Breast epithelium (tissue), 4 donors: ENCODE measurements at regions not wholly inside any gene's neighbourhood (a gene's known extent, or its start where the extent isn't known, plus 50 kb on each side); places are given as distances from the start of the nearest gene placed in this dataset.

Experiments used
- DNase-seq, 2 donors: peaks; one replicate each; pipeline ENCODE4 v3.0.0-alpha.2; 2019; ENCODE audit warnings: low spot score in 2 of 2
- H3K27ac ChIP-seq, 2 donors: fragments of 200-600 bp; sonication (generic) in 1 of 2; one replicate each; pipeline ENCODE4 v1.5.1; 2016 to 2019; ENCODE audit warnings: mild to moderate bottlenecking in 1 of 2
- H3K27me3 ChIP-seq, 2 donors: fragments of 200-600 bp; sonication (generic) in 1 of 2; one replicate each; pipeline versions ENCODE4 v1.5.1 to v1.6.0; 2017 to 2019; ENCODE audit warnings: control low read depth in 1 of 2, mild to moderate bottlenecking in 1 of 2
- H3K36me3 ChIP-seq: fragments of 200-600 bp; one replicate; pipeline ENCODE4 v1.5.1; 2019
- H3K4me1 ChIP-seq, 2 donors: fragments of 200-600 bp; sonication (generic); one replicate each; pipeline ENCODE4 v1.5.1; 2016 to 2019; ENCODE audit warnings: control low read depth in 1 of 2
- H3K4me3 ChIP-seq, 3 donors: fragments of 200-600 bp; sonication (generic); 1 replicate in 2 of 3; 2 replicates in 1 of 3; pipeline ENCODE4 v1.5.1; 2016 to 2019; ENCODE audit warnings: mild to moderate bottlenecking in 3 of 3, moderate library complexity in 2 of 3
- H3K9me3 ChIP-seq, 2 donors: fragments of 200-600 bp; sonication (generic) in 1 of 2; one replicate each; pipeline ENCODE4 v1.5.1; 2016 to 2019; ENCODE audit warnings: control low read depth in 1 of 2
- POLR2A ChIP-seq: fragments of 450-650 bp; IDR thresholded peaks from one replicate; pipeline ENCODE4 v1.6.1; 2016; ENCODE audit warnings: antibody characterized with exemption, mild to moderate bottlenecking, moderate library complexity
- POLR2AphosphoS5 ChIP-seq, 3 donors: sonication (generic); formaldehyde crosslinking; IDR thresholded peaks; one replicate each; pipeline ENCODE4 v1.6.1; 2017; ENCODE audit warnings: antibody characterized with exemption in 3 of 3
- intact Hi-C: fragments of 100-400 bp; cut with DNase I; formaldehyde crosslinking; loops from one replicate; pipeline ENCODE4 v1.15.1; 2023; ENCODE audit warnings: low total_unique reads
- TF ChIP-seq, protein P1 (sequence below), 3 donors: fragments of 450-650 bp; IDR thresholded peaks; one replicate each; pipeline ENCODE4 v1.5.1; 2016 to 2017; ENCODE audit warnings: antibody characterized with exemption in 3 of 3, mild to moderate bottlenecking in 3 of 3, moderate library complexity in 3 of 3

DNA sequence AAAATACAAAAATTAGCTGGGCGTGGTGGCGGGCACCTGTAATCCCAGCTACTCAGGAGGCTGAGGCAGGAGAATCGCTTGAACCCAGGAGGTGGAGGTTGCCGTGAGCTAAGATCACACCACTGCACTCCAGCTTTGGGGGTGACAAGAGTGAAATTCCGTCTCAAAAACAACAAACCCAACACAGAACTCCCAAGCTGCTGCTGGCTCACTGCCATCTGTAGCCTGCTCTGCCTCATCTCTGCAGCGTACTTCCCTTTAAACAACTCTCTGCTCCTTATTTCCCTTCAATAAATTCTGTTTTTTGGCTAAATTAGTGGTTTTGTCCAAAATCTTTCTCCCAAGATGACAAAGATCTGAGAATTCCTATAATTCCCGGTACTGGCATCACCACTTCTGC lies 189.2 kb upstream of the GALNT17 start:
- Histone ChIP-seq H3K9me3 (peaks cover 0 to under 1% of the 10 kb centered on the region in 2 donors), H3K27me3 (no peaks in the 10 kb centered on the region), H3K27ac (no peak overlapping the region), H3K36me3 (no peaks in the 10 kb centered on the region), H3K4me3 (no peak overlapping the region), H3K4me1 (no peaks in the 10 kb centered on the region)
- no peak for DNase-seq
- TF ChIP-seq POLR2A (no peak), POLR2AphosphoS5 (IDR thresholded peaks at IDR 0.05) (no peak)
- TF ChIP-seq, protein P1, sequence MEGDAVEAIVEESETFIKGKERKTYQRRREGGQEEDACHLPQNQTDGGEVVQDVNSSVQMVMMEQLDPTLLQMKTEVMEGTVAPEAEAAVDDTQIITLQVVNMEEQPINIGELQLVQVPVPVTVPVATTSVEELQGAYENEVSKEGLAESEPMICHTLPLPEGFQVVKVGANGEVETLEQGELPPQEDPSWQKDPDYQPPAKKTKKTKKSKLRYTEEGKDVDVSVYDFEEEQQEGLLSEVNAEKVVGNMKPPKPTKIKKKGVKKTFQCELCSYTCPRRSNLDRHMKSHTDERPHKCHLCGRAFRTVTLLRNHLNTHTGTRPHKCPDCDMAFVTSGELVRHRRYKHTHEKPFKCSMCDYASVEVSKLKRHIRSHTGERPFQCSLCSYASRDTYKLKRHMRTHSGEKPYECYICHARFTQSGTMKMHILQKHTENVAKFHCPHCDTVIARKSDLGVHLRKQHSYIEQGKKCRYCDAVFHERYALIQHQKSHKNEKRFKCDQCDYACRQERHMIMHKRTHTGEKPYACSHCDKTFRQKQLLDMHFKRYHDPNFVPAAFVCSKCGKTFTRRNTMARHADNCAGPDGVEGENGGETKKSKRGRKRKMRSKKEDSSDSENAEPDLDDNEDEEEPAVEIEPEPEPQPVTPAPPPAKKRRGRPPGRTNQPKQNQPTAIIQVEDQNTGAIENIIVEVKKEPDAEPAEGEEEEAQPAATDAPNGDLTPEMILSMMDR (IDR thresholded peaks at IDR 0.05) = no peak
- intact Hi-C loops = no loop called here

DNA sequence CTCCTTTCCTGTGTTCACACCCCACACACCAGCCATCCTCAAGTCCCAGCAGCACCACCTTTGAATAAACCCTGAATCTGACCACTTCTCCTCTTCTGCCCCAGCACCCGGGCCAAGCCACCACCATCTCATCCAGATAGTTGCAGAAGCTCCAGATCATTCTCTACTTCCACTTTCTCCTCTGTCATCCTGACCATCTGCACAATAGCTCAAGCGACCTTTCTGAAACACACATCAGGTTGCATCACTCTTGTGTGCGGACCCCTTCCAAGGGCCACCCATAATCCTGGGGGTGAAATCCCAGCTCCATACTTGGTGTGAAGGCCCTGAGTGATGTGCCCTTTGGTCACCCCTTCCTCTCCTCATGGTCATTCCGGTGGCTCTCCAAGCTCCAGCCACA lies 187.4 kb upstream of the GALNT17 start:
- intact Hi-C loops = no loop called here
- Histone ChIP-seq H3K4me1 (no peaks in the 10 kb centered on the region), H3K36me3 (no peaks in the 10 kb centered on the region), H3K27ac (no peak overlapping the region), H3K27me3 (no peaks in the 10 kb centered on the region), H3K4me3 (no peak overlapping the region), H3K9me3 (peaks cover 0 to 10% of the 10 kb centered on the region in 2 donors)
- no peak for DNase-seq
- TF ChIP-seq POLR2A (no peak), POLR2AphosphoS5 (IDR thresholded peaks at IDR 0.05) (no peak)
- TF ChIP-seq, protein P1 (IDR thresholded peaks at IDR 0.05) = no peak

- H3K4me1 ChIP-seq = no peaks in the 10 kb centered on the region
- intact Hi-C loops = no loop called here
- no peak for TF ChIP-seq POLR2A
- TF ChIP-seq POLR2AphosphoS5 (IDR thresholded peaks at IDR 0.05) = no peak
- TF ChIP-seq, protein P1 (IDR thresholded peaks at IDR 0.05) = no peak
- no peak overlapping the region for H3K4me3 ChIP-seq
- H3K27ac ChIP-seq = no peak overlapping the region
- no peaks in the 10 kb centered on the region for H3K36me3 ChIP-seq
- no peaks in the 10 kb centered on the region for H3K27me3 ChIP-seq
- no peak for DNase-seq
- H3K9me3 ChIP-seq = peaks cover 0 to 17% of the 10 kb centered on the region in 2 donors
These were observed 184.8 kb upstream of the GALNT17 start for GRCh38 chr7:70947181-70947580.

GRCh38 chr7:70949862-70950261 lies 182.1 kb upstream of the GALNT17 start:
- H3K4me3 ChIP-seq = no peak overlapping the region
- DNase-seq = no peak
- H3K9me3 ChIP-seq = peaks cover 0 to 17% of the 10 kb centered on the region in 2 donors
- H3K27me3 ChIP-seq = no peaks in the 10 kb centered on the region
- H3K4me1 ChIP-seq = no peaks in the 10 kb centered on the region
- H3K36me3 ChIP-seq = no peaks in the 10 kb centered on the region
- TF ChIP-seq, protein P1 (IDR thresholded peaks at IDR 0.05) = no peak
- TF ChIP-seq POLR2AphosphoS5 (IDR thresholded peaks at IDR 0.05) (no peak), POLR2A (no peak)
- H3K27ac ChIP-seq = no peak overlapping the region
- intact Hi-C loops = no loop called here

GRCh38 chr7:70951271-70951962 lies 180.5 kb upstream of the GALNT17 start:
- Histone ChIP-seq H3K4me3 (no peak overlapping the region), H3K9me3 (peaks cover 0 to 17% of the 10 kb centered on the region in 2 donors), H3K4me1 (no peaks in the 10 kb centered on the region), H3K27me3 (no peaks in the 10 kb centered on the region), H3K36me3 (no peaks in the 10 kb centered on the region), H3K27ac (no peak overlapping the region)
- intact Hi-C loops = no loop called here
- no peak for DNase-seq
- TF ChIP-seq POLR2AphosphoS5 (IDR thresholded peaks at IDR 0.05) = no peak
- no peak for TF ChIP-seq POLR2A
- TF ChIP-seq, protein P1 (IDR thresholded peaks at IDR 0.05) = no peak
